ENCODE measurements at regions not wholly inside any gene's neighbourhood (a gene's known extent, or its start where the extent isn't known, plus 50 kb on each side); places are given as distances from the start of the nearest gene placed in this dataset.

GRCh38 chr5:28324174-28324573 lies 1285.8 kb upstream of the CDH9 start:
- POLR2A ChIA-PET = no interaction called here
- CTCF ChIA-PET = no interaction called here
- no peaks in the 10 kb centered on the region for H3K36me3 Mint-ChIP-seq (ENCODE audit: low read depth)
- ATAC-seq = no peak
- DNase-seq = no peak
- H3K9me3 Mint-ChIP-seq = peaks cover 14% of the 10 kb centered on the region
- intact Hi-C loops (cut with micrococcal nuclease) = no loop called here
- no peaks in the 10 kb centered on the region for H3K4me1 Mint-ChIP-seq (ENCODE audit: low read depth)
- H3K27ac Mint-ChIP-seq = no peak overlapping the region
- no peaks in the 10 kb centered on the region for H3K27me3 Mint-ChIP-seq
- H3K4me3 Mint-ChIP-seq = no peak overlapping the region
- no peak for TF ChIP-seq CTCF (IDR thresholded peaks at IDR 0.05)

- Mint-ChIP-seq H3K9me3 (peaks cover 17% of the 10 kb centered on the region), H3K27ac (no peak overlapping the region), H3K4me1 (ENCODE audit: low read depth) (no peaks in the 10 kb centered on the region), H3K36me3 (ENCODE audit: low read depth) (no peaks in the 10 kb centered on the region), H3K4me3 (no peak overlapping the region), H3K27me3 (no peaks in the 10 kb centered on the region)
- no peak for TF ChIP-seq CTCF (IDR thresholded peaks at IDR 0.05)
- CTCF ChIA-PET = no interaction called here
- intact Hi-C loops (cut with micrococcal nuclease) = no loop called here
- no peak for DNase-seq
- no peak for ATAC-seq
- POLR2A ChIA-PET = no interaction called here
Measured at GRCh38 chr5:28313953-28314352, 1275.6 kb upstream of the CDH9 start.

- no peaks in the 10 kb centered on the region for H3K4me1 Mint-ChIP-seq (ENCODE audit: low read depth)
- H3K4me3 Mint-ChIP-seq = no peak overlapping the region
- H3K27me3 Mint-ChIP-seq = no peaks in the 10 kb centered on the region
- intact Hi-C loops (cut with micrococcal nuclease) = no loop called here
- no peak for TF ChIP-seq CTCF (IDR thresholded peaks at IDR 0.05)
- POLR2A ChIA-PET = no interaction called here
- CTCF ChIA-PET = no interaction called here
- DNase-seq = no peak
- H3K9me3 Mint-ChIP-seq = peaks cover 14% of the 10 kb centered on the region
- ATAC-seq = no peak
- no peak overlapping the region for H3K27ac Mint-ChIP-seq
- no peaks in the 10 kb centered on the region for H3K36me3 Mint-ChIP-seq (ENCODE audit: low read depth)
Measured at GRCh38 chr5:28313321-28313951, 1275.0 kb upstream of the CDH9 start.

GRCh38 chr5:28310696-28311095 lies 1272.3 kb upstream of the CDH9 start:
- DNase-seq (no peak), ATAC-seq (no peak)
- TF ChIP-seq CTCF (IDR thresholded peaks at IDR 0.05) = no peak
- Mint-ChIP-seq H3K27me3 (no peaks in the 10 kb centered on the region), H3K4me1 (ENCODE audit: low read depth) (no peaks in the 10 kb centered on the region), H3K9me3 (peaks cover 13% of the 10 kb centered on the region), H3K36me3 (ENCODE audit: low read depth) (no peaks in the 10 kb centered on the region), H3K4me3 (no peak overlapping the region), H3K27ac (no peak overlapping the region)
- CTCF ChIA-PET = no interaction called here
- POLR2A ChIA-PET = no interaction called here
- intact Hi-C loops (cut with micrococcal nuclease) = no loop called here

- H3K4me1 Mint-ChIP-seq (ENCODE audit: low read depth) = no peaks in the 10 kb centered on the region
- H3K4me3 Mint-ChIP-seq = no peak overlapping the region
- H3K36me3 Mint-ChIP-seq (ENCODE audit: low read depth) = no peaks in the 10 kb centered on the region
- CTCF ChIA-PET = no interaction called here
- no peak for ATAC-seq
- no peaks in the 10 kb centered on the region for H3K27me3 Mint-ChIP-seq
- no peak overlapping the region for H3K27ac Mint-ChIP-seq
- DNase-seq = no peak
- POLR2A ChIA-PET = no interaction called here
- H3K9me3 Mint-ChIP-seq = peaks cover 11% of the 10 kb centered on the region
- intact Hi-C loops (cut with micrococcal nuclease) = no loop called here
- TF ChIP-seq CTCF (IDR thresholded peaks at IDR 0.05) = no peak
Measured at GRCh38 chr5:28305891-28306290, 1267.5 kb upstream of the CDH9 start.
